CD4-positive, alpha-beta T cell treated with Interleukin-10 for 1 hour (primary cell): ENCODE measurements at regions not wholly inside any gene's neighbourhood (a gene's known extent, or its start where the extent isn't known, plus 50 kb on each side); places are given as distances from the start of the nearest gene placed in this dataset.

Source experiments
- DNase-seq: peaks from one replicate; pipeline ENCODE4 v3.0.0-alpha.2; 2020

DNA sequence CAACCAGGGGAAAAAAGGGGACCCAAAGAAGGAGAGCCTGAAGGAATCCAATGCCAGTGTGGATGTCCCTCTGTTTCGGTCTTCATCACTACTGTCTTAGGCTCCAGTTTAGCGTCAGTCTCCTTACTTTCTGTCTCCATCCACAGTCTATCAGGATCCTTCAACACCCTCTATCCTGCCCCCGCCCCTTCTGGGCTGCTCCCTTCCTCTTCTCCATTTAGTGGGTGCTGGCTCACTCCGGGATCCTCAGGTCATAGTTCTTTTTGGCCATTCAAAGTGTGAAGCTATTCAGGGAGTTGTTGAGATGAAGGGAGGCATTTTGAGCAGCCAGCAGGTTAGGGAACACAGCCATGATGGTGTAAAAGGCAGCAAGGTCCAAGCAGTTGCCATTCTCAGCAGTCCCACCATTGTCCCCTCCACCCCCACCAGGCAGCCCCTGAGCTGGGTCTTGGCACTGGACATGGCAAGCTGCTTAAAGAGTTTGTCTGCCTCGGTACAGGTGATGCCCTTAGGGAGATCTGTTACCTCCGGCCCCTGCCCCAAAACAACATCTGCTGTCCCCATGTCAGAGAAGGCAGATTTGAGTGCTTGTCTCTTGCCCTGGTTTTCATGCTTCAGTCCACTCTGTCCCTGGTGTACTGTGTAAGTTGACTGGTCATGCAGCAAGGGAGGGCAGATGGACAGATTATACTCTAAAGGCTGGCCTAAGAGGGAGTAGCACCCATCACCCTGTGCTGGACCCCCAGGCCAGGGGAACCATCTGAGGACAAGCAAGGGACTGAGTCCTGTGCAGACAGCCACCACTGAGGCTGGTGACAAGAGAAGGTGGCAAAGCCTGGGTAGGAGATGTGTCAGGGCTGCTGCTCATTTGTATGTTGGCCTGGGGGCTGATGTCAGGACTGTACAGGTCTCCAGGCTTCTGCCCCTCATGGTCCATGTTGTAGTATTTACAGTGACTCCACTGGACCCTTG, 842.0 kb downstream of the HACE1 start:
- DNase-seq = no peak

DNA sequence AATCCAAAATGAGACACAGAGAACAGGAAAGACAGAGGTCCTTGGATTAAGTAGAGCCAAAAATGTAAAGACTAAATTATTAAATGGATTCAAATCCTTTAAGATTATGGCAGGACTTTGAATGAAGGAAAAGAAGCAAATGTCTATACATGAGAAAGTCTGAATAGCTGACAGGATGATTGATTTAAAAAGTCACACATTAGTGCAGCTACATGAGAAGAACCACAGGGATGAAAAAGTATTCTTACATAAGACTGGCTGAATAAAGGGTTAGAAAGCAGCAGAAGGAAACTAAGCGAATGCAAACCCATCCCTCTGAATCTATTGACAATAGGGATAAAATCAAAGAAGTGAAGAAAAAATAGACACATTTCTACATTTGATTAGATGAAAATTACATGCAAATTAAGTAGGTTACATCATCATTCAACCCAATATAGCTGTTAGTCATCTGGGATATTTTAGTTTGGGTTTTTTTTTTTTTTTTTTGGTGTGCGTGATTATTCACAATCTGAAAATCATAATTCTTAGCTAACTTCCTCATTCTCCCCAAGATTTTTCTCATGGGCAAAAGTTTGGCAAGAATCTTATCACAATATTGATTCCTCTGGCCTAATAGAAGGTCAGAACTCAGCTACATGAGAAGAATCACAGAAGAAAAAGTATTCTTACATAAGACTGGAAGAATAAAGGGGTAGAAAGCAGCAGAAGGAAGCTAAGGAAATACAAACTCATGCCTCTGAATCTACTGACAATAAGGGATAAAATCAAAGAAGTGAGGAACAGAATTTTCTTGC, 845.4 kb downstream of the HACE1 start:
- DNase-seq = no peak

DNA sequence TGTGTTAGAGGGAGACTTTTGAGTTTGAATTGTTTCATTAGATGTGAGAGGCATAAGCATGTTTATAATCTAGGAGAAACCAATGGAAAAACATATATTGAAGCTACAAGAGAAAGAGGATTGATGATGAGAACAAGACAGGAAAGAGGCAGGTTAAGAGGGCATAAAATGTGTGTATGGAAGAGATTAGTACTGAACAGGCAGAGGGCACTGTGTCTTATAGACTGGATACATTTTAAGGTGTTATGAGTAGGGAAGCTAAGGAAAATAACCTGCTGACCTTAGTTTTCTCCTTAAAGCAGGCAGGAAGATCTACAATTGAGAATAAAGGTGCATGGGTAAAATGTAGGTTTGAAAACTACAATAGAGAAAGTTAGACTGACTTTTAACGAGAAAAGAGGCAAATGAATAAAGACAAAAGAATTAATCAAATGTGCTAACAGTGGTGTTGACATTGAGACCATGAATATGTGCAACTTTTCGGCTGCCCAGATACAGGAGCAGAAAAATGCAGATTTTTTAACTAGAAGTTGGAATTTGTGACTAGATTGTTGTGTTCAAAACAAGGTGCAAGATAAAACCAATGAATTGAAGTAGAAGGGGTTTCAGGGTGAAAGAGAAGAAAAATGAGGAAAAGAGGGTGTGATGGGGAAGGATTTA, 846.3 kb downstream of the HACE1 start:
- DNase-seq = no peak

DNA sequence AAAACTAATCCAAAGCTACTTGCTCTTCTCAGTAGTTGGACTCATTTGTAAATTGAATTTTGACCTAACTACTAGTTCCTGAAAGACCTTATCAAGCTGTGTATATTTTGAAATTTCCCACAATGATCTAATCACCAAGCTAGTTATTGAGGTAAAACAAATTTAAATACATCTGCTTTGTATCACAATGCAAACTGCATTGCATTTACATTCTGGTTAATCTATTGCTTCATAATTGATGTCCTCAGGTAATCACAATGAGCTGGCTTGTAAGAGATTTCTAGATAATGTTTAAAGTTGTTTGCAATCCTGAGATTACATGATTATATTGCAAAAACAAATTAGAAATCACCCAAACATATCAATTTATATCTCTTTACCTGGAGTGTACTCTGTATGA, 848.8 kb downstream of the HACE1 start:
- DNase-seq = no peak

DNA sequence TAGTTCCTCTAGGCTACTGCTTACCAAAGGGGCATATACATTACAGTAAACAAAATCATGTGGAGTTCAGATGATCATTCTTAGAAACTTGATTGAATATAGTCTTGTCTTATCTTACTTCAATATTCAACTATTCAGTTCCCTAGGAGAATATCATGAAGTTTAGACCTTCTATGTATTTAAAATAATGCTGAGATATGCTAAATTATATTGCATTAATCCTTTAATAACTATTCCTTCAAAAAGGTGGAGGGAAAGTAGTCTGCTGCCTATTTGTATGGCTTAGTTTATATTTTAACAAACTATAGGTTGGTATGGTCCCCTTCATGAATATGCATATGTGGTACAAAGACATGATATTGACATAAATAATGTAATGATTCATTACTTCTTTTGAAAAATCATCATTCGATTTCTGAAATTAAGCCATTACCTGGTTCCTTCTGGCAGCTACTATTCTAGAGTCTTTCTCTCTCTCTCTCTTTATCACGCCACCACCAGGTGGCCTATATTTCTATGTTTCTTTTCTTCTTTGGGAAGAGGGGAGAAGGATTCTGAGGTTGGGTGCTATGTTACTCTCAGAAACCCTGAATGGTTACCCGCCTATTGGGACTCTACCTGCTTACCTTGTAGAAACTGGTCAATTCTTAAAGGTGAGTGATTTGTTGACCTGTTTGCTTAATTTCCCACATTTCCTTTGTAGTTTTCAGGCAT, 855.8 kb downstream of the HACE1 start:
- no peak for DNase-seq

DNA sequence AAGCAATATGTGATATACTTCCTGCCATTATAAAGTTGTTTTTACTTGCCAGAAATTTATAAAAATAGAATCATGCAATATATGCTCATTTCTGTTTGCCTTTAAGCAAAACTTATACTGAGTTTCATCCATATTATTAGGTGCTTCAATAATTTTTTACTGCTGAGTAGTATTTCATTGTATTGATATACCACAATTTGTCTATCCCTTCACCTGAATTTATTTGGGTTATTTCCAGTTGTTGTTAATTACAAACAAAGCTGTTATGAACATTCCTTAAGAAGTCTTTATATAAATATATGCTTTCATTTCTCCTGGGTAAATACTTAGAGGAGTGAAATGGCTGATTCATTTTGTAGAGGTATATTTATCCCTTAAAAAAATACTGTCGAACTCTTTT, 864.1 kb downstream of the HACE1 start:
- no peak for DNase-seq

DNA sequence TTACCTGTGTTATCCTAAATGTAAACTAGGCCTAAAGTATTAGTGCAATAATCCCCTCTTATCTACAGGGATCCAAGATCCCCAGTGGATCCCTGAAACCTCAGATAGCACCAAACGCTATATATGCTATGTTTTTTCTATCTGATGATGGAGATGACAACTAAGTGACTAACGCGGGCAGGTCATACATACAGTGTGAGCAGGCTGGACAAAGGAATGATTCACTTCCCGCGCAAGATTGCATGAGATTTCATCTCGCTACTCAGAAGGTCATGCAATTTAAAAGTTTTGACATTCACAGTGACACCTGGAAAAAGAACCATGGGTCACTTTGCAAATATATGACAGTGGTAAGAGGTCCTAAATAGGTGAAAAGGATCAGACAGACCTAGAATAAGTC, 875.9 kb downstream of the HACE1 start:
- DNase-seq = no peak

DNA sequence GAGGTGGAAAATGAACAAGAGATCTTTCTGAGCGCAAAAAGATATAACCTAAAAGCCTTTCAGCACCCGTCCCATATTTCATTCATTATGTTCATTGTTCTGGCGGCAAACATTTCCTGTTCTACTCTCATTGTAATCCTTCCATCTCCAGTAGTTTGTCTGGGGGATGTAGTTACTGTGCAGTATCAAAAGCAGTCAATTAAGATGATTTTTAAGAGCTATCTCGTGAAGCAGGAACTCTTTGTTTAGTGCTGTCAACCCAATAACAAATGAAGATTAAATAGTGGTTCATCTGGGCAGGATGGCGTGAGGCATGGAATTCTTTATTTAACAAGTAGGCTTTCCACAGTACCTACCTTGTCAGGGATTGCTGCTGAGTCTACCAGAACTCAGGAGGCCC, 876.7 kb downstream of the HACE1 start:
- no peak for DNase-seq

DNA sequence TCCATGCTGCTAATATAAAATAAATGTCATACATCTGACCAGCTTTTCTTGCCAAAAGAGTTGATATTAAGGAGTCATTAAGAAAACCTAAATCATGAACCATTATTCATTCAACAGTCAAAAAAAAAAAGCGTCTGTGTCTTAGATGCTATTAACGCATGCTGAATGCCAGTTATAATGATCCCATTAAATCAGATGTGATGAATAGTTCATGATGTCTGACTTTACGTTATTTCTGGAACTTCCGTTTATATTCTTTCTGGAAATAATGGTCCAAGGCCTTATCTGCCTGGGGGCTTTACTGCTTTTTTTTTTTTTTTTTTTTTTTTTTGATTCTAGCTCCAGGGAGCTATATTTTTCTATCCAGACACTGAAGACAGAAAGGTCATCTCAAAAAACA, 877.1 kb downstream of the HACE1 start:
- no peak for DNase-seq

DNA sequence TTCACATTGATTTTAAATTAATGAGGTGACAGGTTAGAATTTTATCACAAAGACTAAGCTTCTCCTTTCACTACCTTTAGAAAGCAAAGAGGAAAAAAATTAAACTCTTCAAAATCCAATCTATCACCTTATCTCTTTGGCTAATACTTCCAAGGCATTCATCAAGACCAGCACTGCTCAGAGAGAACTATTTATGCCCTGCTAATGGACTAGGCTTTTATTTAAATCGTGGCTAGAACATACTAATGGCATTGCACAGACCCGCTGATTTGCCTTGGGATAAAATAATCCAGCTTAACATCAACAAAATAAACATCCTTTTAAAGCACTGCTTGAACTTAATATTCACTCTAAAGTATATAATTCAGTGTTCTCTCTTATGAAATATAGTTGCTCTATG, 880.4 kb downstream of the HACE1 start:
- DNase-seq = no peak

DNA sequence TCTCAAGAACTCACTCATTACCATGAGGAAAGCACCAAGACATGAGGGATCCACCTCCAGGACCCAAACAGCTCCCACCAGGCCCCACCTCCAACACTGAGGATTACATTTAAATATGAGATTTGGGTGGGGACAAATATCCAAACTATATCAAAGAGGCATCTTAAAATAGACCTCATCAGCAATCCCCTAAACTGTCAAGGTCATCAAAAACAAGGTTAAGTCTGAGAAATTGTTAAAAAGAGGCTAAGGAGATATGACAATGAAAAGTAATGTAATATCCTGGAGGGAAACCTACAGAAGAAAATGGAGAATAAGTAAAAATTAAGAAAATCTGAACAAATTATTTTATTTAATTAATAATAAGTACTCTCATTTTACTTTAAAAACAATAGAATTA, 922.3 kb downstream of the HACE1 start:
- DNase-seq = no peak

DNA sequence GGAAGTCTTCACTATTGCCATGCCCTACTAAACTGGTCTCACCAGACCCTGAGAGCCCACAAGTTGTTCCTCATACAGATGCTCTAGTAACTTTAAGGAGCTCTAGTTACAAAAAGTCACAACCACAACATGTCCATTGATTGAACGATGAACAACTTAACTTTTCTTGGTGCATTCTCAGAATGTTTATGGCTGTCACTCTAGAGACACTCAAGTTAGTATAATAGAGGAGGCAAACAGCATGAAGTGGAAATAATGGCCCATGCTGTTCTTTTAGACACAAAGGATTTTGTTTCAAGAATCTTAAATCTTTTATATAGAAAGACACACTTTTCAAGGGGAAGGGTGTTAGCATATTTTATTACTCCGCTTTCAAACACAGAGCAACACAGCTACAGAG, 934.4 kb downstream of the HACE1 start:
- no peak for DNase-seq

DNA sequence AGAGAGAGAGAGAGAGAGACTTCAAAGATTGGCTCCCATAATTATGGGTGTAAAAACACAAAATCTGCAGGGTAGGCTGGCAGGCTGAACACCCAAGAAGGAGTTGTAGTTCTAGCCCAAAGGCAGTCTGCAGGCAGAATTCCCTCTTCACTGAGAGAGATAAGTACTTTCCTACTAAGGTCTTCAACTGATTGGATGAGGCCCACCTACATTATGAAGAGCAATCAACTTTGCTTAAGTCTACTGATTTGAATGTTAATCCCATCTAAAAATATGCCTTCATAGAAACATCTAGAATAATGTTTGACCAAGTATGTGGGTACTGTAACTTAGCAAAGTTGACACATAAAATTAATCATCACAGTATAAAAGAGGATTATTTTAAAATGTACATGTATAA, 949.7 kb downstream of the HACE1 start:
- DNase-seq = no peak

DNA sequence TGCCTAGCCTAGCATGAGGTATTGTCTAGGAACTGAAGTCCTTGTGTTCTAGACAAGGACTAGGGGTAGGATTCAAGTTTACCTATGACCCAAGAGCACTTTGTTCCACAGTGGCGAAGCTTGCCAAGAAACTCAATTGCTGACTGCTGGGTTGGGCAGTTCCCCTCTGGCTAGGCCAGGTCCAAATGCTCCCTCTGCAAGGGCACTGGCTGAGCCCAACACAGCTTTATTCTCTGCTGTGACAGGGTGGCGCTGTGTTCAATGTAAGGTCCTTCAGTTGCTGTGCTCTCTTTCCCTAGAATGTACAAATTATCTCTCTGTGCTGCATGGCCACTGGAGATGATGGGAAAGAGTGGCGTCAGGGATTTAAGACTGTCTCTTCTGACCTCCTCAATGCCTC, 950.8 kb downstream of the HACE1 start:
- DNase-seq = no peak

DNA sequence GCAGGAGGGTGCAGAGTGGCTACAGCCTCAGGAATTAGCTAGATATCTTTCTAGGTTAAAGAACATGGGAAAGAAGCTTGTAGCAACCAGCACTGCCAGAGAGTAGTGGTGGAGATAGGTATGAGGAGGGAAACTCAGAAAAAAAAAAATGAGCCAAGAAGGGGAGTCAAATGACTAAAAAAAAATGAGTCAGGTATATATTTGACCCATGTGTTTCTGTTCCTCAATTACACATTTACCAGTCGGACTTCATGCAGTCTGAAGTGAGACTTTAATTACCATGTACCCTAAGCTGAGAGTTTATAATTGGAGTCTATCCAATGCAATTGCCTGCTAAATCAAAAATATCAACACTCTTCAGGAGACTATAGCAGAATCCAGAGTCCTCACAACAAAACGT, 964.6 kb downstream of the HACE1 start:
- DNase-seq = no peak

DNA sequence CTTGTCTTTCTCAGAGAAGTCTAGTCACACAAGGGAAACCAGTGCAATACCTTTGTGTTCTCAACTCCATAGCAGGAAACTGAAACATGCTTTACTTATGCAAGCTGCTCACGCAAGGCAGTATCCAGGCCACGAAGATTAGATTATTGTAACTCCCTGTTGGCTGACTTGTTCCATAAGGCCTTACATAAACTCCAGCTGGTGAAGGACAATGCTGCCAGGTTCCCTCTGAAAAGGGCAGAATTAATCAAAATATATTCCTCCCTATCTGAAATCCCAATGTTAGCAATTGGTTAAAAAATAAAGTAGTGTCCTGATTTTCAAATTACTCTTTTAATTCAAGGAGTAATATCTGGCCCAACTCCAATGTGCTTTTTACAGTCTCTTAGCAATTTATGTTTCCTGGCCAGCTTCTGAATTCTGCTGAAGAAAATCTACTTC, 966.6 kb downstream of the HACE1 start:
- DNase-seq = no peak

DNA sequence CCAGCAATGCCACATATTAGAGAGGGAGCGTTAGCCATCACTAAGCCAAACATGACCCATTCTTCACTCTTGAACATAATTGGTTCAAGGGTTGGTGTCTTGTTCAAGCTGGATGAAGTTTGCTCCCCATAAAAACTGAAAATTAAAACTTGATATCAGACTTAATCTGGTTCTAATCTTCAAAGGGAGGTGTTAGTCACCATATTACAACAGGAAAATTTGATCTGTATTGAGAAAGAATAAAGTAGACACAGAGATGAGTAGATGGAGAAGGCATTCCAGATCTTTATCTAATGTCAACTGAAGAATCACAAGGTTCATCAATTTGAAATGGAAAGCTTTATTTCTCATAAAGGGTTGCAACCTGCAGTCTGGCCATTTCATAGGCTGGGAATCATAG, 972.8 kb downstream of the HACE1 start:
- no peak for DNase-seq

DNA sequence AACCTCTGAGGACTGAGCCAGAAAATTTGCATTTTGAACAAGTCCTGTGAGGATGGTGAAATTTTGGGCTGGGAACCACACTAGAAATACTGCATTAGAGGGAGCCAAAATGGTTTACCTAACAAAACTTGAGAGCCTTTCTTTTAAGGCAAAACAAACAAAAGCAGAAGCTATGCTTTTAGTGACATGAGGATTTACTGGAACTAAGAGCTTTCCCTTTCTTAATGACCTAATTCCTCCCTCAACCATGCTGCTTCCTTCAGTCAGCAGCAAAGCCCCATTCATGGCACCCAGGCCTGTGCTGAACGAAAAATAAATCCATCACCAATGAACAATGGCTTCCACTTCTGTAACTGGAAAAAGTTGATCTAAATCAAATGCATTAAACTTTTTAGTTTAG, 974.3 kb downstream of the HACE1 start:
- no peak for DNase-seq

DNA sequence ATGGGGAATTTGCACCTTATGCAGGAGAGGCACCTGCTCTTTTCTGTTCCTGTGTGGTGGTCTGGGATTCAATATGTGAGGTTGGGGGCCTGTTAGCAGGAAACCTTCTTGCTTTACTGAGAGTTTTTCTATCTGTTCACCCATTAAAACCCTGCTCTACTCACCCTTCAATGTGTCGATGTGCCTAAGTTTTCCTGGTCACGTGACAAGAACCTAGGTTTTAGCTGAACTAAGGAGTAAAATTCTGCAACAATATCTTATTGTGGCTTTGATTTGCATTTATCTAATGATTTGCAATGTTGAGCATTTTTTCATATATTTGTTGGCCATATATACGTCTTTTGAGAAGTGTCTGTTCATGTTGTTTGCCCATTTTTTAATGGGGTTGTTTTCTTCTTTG, 979.9 kb downstream of the HACE1 start:
- no peak for DNase-seq

DNA sequence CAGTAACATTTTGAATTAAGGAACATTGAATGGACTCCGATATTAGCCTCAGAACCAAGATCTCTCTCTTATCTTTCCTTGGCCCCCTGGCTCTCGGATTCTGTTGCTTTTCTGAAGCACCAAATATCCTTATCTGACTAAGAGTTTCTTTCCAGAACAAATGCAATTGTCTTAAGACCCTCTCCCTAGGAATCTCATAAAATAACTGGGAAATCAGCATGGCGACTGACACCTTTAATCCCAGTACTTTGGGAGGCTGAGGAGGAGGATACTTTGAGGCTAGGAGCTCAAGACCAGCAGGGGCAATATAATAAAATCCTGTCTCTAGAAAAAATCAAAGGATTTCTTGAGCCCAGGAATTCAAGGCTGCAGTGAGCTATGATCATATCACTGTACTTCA, 984.5 kb downstream of the HACE1 start:
- no peak for DNase-seq

DNA sequence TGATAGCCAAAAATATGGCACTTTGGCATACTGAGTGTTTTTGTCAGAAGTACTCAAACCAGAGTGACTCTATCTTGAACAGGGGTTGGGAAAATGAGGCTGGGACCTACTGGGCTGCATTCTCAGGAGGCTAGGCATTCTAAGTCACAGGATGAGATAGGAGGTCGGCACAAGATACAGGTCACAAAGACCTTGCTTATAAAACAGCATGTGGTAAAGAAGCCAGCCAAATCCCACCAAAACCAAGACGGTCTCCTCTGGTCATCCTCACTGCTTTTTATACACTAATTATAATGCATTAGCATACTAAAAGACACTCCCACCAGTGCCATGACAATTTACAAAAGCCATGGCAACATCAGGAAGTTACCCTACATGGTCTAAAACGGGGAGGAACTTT, 985.1 kb downstream of the HACE1 start:
- DNase-seq = no peak

DNA sequence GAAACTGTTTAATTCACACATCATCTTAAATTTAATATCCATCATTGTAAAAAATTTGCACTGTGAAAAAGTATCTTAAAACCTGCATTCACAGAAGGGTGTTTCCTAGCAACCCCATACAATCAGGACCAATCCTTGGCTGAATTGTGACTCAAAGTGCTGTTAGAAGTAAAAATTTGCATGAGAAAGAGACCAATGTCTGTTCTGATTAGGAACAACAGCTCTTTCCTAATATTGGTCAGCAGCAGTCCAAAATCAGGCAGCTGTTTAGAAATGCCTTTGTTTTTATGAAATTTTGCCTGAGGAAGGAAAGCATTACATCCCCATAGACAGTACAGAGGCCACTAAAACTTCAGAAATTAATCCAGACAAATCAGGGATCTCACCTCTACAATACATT, 987.0 kb downstream of the HACE1 start:
- DNase-seq = no peak

DNA sequence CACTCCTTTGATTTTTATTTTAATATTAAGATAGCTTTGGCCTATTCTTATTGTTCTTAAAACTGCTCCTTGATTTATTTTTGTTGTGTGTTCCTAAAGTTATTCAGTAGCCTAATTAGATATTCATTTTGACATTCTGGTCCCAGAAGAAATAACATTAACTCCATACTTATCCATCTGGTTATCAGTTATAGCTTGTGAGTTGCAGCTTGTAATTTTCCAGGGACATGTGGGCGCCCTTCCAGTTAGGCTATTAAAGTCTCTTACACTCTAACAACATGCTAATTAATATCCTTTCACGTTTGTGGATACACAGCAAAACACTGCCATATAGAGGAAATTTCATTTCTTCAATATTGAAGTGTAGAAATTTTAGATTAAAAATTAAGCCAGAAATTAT, 987.5 kb downstream of the HACE1 start:
- no peak for DNase-seq
